Neuronal stem cell (in vitro differentiated cells): ENCODE measurements at regions not wholly inside any gene's neighbourhood (a gene's known extent, or its start where the extent isn't known, plus 50 kb on each side); places are given as distances from the start of the nearest gene placed in this dataset.

Source experiments
- DNase-seq: peaks from one replicate; pipeline ENCODE4 v3.0.0-alpha.2; 2013; ENCODE audit warnings: low spot score
- H2AFZ ChIP-seq: one replicate; pipeline ENCODE4 v1.6.1; 2013; ENCODE audit warnings: mild to moderate bottlenecking, low read length, inconsistent platforms
- H2AK5ac ChIP-seq: 2 replicates; pipeline ENCODE4 v1.6.1; 2013; ENCODE audit warnings: low read depth, mild to moderate bottlenecking, inconsistent platforms, low read length, moderate library complexity, mixed read lengths
- H2BK120ac ChIP-seq: 2 replicates; pipeline ENCODE4 v1.6.1; 2013; ENCODE audit warnings: low read depth, mild to moderate bottlenecking, inconsistent platforms, low read length, moderate library complexity, mixed read lengths
- H2BK12ac ChIP-seq: one replicate; pipeline ENCODE4 v1.6.1; 2013; ENCODE audit warnings: low read length, inconsistent platforms
- H2BK15ac ChIP-seq: 2 replicates; pipeline ENCODE4 v1.6.1; 2013; ENCODE audit warnings: mild to moderate bottlenecking, low read length, inconsistent platforms, mixed read lengths
- H2BK5ac ChIP-seq: one replicate; pipeline ENCODE4 v1.6.1; 2013; ENCODE audit warnings: inconsistent platforms, mild to moderate bottlenecking, low read length, moderate library complexity
- H3K14ac ChIP-seq: one replicate; pipeline ENCODE4 v1.6.1; 2013; ENCODE audit warnings: low read length, inconsistent platforms
- H3K18ac ChIP-seq: 2 replicates; pipeline ENCODE4 v1.6.1; 2013; ENCODE audit warnings: low read length, inconsistent platforms
- H3K23ac ChIP-seq: 2 replicates; pipeline ENCODE4 v1.6.1; 2013; ENCODE audit warnings: low read depth, mild to moderate bottlenecking, mixed read lengths, low read length, inconsistent platforms; ENCODE audit not compliant: poor library complexity
- H3K27ac ChIP-seq: replicated peaks from 3 replicates; pipeline ENCODE4 v1.5.1; 2013; ENCODE audit warnings: low read length, inconsistent platforms
- H3K27me3 ChIP-seq, 3 experiments: 2 replicates each; pipeline ENCODE4 v1.6.1; 2013; ENCODE audit warnings: low read length in 3 of 3, mild to moderate bottlenecking in 2 of 3, inconsistent platforms in 1 of 3, low read depth in 1 of 3, mixed read lengths in 1 of 3, moderate library complexity in 1 of 3; ENCODE audit not compliant: control insufficient read depth in 3 of 3, insufficient read depth in 3 of 3
- H3K36me3 ChIP-seq, 2 donors: replicated peaks in 1 of 2; 2 replicates each; pipeline ENCODE4 v1.6.1; 2013; ENCODE audit warnings: low read length in 2 of 2; ENCODE audit not compliant: control insufficient read depth in 2 of 2, insufficient read depth in 2 of 2
- H3K4ac ChIP-seq: 2 replicates; pipeline ENCODE4 v1.6.1; 2013; ENCODE audit warnings: inconsistent platforms, mild to moderate bottlenecking, low read length, moderate library complexity
- H3K4me1 ChIP-seq, 2 donors: 1 replicate in 1 of 2; 2 replicates in 1 of 2; pipeline ENCODE4 v1.6.1; 2013; ENCODE audit warnings: low read length in 2 of 2, low read depth in 1 of 2; ENCODE audit not compliant: control insufficient read depth in 2 of 2, insufficient read depth in 1 of 2
- H3K4me2 ChIP-seq: one replicate; pipeline ENCODE4 v1.6.1; 2013; ENCODE audit warnings: mild to moderate bottlenecking, low read length, inconsistent platforms; ENCODE audit not compliant: insufficient read depth, poor library complexity, severe bottlenecking
- H3K4me3 ChIP-seq, 2 donors: 2 replicates each; pipeline ENCODE4 v1.5.1; 2013; ENCODE audit warnings: low read length in 2 of 2, mild to moderate bottlenecking in 2 of 2, inconsistent platforms in 1 of 2, moderate library complexity in 1 of 2
- H3K79me1 ChIP-seq: one replicate; pipeline ENCODE4 v1.6.1; 2013; ENCODE audit warnings: low read depth, mild to moderate bottlenecking, inconsistent platforms, low read length, moderate library complexity
- H3K9ac ChIP-seq: one replicate; pipeline ENCODE4 v1.6.1; 2013; ENCODE audit warnings: mild to moderate bottlenecking, low read depth, low read length, inconsistent platforms; ENCODE audit not compliant: poor library complexity
- H3K9me3 ChIP-seq, 2 donors: replicated peaks in 1 of 2; 2 replicates each; pipeline versions ENCODE3 to v1.6.1; 2013; ENCODE audit warnings: low read length in 2 of 2, mild to moderate bottlenecking in 2 of 2, inconsistent platforms in 1 of 2, low read depth in 1 of 2, mixed read lengths in 1 of 2, moderate library complexity in 1 of 2; ENCODE audit not compliant: control insufficient read depth in 2 of 2, insufficient read depth in 1 of 2
- H4K8ac ChIP-seq: one replicate; pipeline ENCODE4 v1.6.1; 2013; ENCODE audit warnings: low read depth, mild to moderate bottlenecking, inconsistent platforms, low read length, moderate library complexity
- H4K91ac ChIP-seq: one replicate; pipeline ENCODE4 v1.6.1; 2013; ENCODE audit warnings: low read length, low read depth, mild to moderate bottlenecking, inconsistent platforms; ENCODE audit not compliant: poor library complexity
- WGBS, 2 donors: extraction: QIAGEN DNeasy Blood & Tissue Kit; methylation state at CpG; one replicate each; pipeline ENCODE4 v1.1.7; 2013; ENCODE audit warnings: missing lambda C conversion rate in 2 of 2, mixed read lengths in 1 of 2; ENCODE audit not compliant: insufficient read length in 2 of 2, insufficient replicate concordance in 1 of 2; ENCODE audit errors: extremely low coverage in 2 of 2; 5-methylcytosine and 5-hydroxymethylcytosine counted together

DNA sequence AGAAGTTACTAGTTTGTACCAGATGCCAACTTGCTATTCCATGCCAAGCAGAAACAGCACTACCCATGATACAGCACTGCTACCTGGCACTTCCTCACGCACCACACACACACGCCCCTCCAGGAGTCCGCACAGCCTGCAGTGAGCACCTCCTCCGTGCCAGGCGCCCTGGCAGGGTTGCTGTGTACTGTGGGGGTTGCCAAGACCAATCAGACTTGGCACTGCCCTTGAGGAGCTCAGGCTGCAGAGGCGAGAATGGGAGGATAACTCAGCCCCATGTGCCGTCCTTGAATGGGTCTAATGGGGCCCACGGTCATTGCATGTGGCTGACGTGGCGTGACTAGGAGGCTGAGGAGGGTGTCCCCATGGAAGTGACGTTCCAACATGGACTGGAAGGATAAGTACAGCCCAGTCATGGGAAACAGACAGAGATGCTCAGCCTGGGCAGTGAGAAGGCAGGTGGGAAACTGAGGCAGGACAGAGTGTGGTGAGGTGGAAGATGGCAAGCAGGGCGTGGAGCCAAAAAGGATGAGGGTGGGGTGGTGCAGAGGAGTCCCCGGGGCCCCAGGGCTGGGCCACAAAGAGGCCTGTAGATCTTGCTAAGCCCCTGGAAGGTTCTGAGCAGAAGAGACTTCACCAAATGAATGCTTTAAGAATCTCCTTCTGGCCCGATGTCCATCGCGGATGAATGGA lies 65.3 kb upstream of the C14orf180 start:
- Histone ChIP-seq H2AFZ (no peak overlapping the region), H2BK15ac (no peak overlapping the region), H3K79me1 (no peaks in the 10 kb centered on the region), H4K8ac (no peak overlapping the region), H2BK12ac (no peak overlapping the region), H3K36me3 (peaks cover 0 to 2% of the 10 kb centered on the region in 2 donors), H3K4me3 (no peak overlapping the region), H3K27ac (no peak overlapping the region), H4K91ac (no peak overlapping the region), H2AK5ac (no peak overlapping the region), H3K14ac (no peak overlapping the region), H3K27me3 (peaks cover 0 to 5% (median 3%) of the 10 kb centered on the region in 3 experiments), H3K4me1 (no peaks in the 10 kb centered on the region), H2BK120ac (no peak overlapping the region), H3K9me3 (peaks cover 0 to 8% of the 10 kb centered on the region in 2 donors), H3K9ac (no peak overlapping the region), H2BK5ac (no peak overlapping the region), H3K18ac (peak overlapping the region; percentile 11), H3K4me2 (no peak overlapping the region), H3K4ac (no peak overlapping the region), H3K23ac (no peak overlapping the region)
- no peak for DNase-seq
- no CpG with 5 or more reads among the region's 16 CpGs for WGBS, 2 donors

DNA sequence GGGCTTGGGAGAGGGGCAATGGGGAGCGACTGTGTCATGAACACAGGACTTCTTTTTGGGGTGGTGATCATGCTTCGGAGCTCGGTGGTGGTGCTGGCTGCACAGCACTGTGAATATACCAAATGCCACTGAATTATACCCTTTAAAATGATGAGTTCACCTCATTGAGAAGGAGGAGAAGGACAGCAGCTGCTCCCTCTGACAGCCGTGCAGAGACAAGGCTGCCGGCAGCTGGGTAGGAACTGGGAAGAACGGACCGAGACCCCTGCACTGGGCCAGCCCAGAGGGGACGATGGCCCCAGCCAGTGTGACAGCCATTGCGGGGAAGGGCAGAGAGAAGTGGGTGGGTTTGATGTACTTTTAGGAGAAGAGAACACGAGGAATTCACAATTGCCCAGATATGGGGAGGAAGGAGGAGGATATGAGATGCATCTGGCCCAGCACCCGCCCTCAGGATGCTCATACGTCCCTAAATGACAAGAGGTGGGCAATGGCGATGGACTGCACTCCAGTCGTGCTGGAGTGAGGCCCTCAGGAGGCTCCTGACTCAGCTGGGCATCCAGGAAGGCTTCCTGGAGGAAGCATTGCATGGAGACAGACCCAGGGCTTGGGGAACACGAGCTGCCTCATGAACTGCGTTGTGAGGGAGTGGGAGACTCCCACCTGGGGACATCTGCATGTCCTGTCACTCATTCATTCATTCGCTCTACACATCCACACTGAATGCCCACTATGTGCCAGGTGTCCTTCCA lies 64.3 kb upstream of the C14orf180 start:
- Histone ChIP-seq H2AK5ac (no peak overlapping the region), H3K27me3 (peaks cover 0 to 5% (median 3%) of the 10 kb centered on the region in 3 experiments), H3K4me2 (no peak overlapping the region), H3K4me1 (no peaks in the 10 kb centered on the region), H3K79me1 (no peaks in the 10 kb centered on the region), H3K27ac (no peak overlapping the region), H3K36me3 (peaks cover 0 to 2% of the 10 kb centered on the region in 2 donors), H3K9ac (no peak overlapping the region), H4K91ac (no peak overlapping the region), H3K4me3 (no peak overlapping the region), H2BK120ac (no peak overlapping the region), H3K9me3 (peaks cover 0 to 8% of the 10 kb centered on the region in 2 donors), H2BK15ac (no peak overlapping the region), H2BK12ac (no peak overlapping the region), H3K18ac (no peak overlapping the region), H4K8ac (peak overlapping the region; percentile 33), H2AFZ (no peak overlapping the region), H3K14ac (no peak overlapping the region), H2BK5ac (no peak overlapping the region), H3K23ac (no peak overlapping the region), H3K4ac (no peak overlapping the region)
- no peak for DNase-seq
- no CpG with 5 or more reads among the region's 17 CpGs for WGBS, 2 donors

DNA sequence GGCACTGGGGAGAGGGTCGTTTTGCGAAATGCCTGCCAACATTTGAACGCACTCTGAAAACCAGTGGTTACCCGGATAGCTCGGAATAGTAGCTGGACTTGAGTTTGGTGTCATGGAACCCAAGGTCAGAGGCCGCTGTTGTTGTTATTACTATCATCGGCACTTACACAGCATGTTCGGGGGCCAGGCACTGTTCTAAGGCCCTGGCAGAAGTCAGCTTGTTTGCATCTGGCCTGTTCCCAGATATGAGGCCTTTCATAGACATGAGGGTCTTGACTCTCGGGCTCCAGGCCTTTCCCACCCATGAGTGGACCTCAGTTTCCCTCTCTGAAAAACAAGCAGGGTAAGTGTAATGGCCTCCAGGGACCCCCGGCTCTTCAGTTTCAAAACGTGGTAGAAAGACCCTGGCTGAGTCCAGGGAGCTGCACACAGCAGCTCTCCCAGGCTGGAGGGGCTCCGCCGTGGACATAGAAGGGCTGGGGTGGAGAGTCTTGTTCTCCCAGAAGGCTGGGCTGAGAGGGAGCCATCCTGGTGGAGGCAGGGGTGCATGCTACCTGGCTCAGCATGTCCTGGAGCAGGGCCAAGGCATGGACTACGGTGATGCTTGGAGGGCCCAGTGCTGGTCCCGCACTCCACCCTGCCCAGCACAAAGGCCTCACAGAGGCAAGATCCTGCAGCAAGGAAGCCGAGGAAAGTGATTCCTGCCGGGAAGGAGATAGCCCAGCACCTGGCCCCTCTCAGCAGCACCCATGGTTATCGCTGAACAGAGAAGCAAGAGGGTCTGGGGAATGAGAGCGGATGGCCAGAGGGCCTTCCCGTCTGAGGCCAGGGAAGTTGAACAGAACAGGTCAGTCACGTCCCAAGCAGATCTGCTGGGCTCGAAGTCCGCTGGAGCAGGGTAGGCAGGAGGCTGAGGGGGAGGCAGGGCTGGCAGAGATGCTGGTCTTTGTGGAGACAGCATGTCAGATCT lies 63.5 kb upstream of the C14orf180 start:
- H2BK15ac ChIP-seq, result no peak overlapping the region
- no peak overlapping the region for H3K9ac ChIP-seq
- peaks cover 0 to 2% of the 10 kb centered on the region in 2 donors for H3K36me3 ChIP-seq
- no peak overlapping the region for H2BK12ac ChIP-seq
- H4K91ac ChIP-seq, result no peak overlapping the region
- H3K9me3 ChIP-seq, result peaks cover 0 to 8% of the 10 kb centered on the region in 2 donors
- no peaks in the 10 kb centered on the region for H3K4me1 ChIP-seq
- H3K23ac ChIP-seq, result no peak overlapping the region
- no peak overlapping the region for H2AFZ ChIP-seq
- H3K4me3 ChIP-seq, result no peak overlapping the region
- H3K14ac ChIP-seq, result peak overlapping the region; percentile 56
- no peak for DNase-seq
- H3K27ac ChIP-seq, result no peak overlapping the region
- no peak overlapping the region for H3K4ac ChIP-seq
- H3K27me3 ChIP-seq, result peaks cover 0 to 5% (median 3%) of the 10 kb centered on the region in 3 experiments
- peak overlapping the region; percentile 33 for H4K8ac ChIP-seq
- WGBS, 2 donors, result no CpG with 5 or more reads among the region's 23 CpGs
- no peak overlapping the region for H2BK120ac ChIP-seq
- H3K79me1 ChIP-seq, result no peaks in the 10 kb centered on the region
- no peak overlapping the region for H2AK5ac ChIP-seq
- no peak overlapping the region for H2BK5ac ChIP-seq
- peak overlapping the region; percentile 15 for H3K18ac ChIP-seq
- H3K4me2 ChIP-seq, result no peak overlapping the region
